ENCODE measurements at regions not wholly inside any gene's neighbourhood (a gene's known extent, or its start where the extent isn't known, plus 50 kb on each side); places are given as distances from the start of the nearest gene placed in this dataset.
"Not testable (repeated sequence)": the region's sequence is repeated elsewhere in the genome, so short reads cannot be mapped to it uniquely, and the experiment has no call there.

DNA sequence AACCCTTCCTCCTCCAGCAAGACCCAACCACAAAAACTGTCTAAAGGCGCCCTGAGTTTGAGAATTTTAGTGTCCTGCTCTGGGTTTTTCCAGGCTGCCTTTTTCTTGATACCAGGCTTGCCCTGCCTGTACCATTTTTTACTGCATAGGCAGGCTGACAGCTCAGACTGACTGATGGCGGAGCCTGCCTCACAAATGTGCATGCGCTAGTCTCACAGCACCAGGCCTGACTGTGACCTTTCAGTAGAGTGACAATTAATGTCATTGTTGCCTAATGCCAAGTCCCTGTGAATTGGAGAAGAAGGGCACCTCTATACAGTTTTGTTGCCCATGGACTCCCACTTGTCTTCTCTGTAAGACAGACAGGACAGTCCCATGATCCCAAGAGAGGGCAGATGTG lies 253.9 kb downstream of the TSPY10 start:
- TF ChIP-seq POLR2AphosphoS5 (IDR thresholded peaks at IDR 0.05; ENCODE audit: low read depth, low read length); SP2 (IDR thresholded peaks at IDR 0.05; ENCODE audit: low read length); SRF (IDR thresholded peaks at IDR 0.05; ENCODE audit: low read depth, low read length); POLR2A (IDR thresholded peaks at IDR 0.05; ENCODE audit: control extremely low read depth in 1 of 2, low read depth in 2 of 2, low read length in 2 of 2); TBP (IDR thresholded peaks at IDR 0.05; ENCODE audit: low read depth, low read length); ASH2L (IDR thresholded peaks at IDR 0.05; ENCODE audit: low read length); CBX8 (IDR thresholded peaks at IDR 0.05; ENCODE audit: borderline replicate concordance, low read depth, low read length); TCF12 (IDR thresholded peaks at IDR 0.05; ENCODE audit: low read depth, low read length): not testable (repeated sequence)
- TF ChIP-seq, protein P1, sequence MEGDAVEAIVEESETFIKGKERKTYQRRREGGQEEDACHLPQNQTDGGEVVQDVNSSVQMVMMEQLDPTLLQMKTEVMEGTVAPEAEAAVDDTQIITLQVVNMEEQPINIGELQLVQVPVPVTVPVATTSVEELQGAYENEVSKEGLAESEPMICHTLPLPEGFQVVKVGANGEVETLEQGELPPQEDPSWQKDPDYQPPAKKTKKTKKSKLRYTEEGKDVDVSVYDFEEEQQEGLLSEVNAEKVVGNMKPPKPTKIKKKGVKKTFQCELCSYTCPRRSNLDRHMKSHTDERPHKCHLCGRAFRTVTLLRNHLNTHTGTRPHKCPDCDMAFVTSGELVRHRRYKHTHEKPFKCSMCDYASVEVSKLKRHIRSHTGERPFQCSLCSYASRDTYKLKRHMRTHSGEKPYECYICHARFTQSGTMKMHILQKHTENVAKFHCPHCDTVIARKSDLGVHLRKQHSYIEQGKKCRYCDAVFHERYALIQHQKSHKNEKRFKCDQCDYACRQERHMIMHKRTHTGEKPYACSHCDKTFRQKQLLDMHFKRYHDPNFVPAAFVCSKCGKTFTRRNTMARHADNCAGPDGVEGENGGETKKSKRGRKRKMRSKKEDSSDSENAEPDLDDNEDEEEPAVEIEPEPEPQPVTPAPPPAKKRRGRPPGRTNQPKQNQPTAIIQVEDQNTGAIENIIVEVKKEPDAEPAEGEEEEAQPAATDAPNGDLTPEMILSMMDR (IDR thresholded peaks at IDR 0.05; ENCODE audit: control extremely low read depth in 1 of 3, insufficient read depth in 1 of 3, low read depth in 1 of 3, low read length in 3 of 3), result not testable (repeated sequence)
- TF ChIP-seq, protein P2, sequence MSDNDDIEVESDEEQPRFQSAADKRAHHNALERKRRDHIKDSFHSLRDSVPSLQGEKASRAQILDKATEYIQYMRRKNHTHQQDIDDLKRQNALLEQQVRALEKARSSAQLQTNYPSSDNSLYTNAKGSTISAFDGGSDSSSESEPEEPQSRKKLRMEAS (IDR thresholded peaks at IDR 0.05), result not testable (repeated sequence)
- TF ChIP-seq, protein P3, sequence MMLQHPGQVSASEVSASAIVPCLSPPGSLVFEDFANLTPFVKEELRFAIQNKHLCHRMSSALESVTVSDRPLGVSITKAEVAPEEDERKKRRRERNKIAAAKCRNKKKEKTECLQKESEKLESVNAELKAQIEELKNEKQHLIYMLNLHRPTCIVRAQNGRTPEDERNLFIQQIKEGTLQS (IDR thresholded peaks at IDR 0.05; ENCODE audit: insufficient read depth, low read depth, low read length), result not testable (repeated sequence)

Data from H1 (cell line).